Adrenal gland (tissue), 9 donors: ENCODE measurements at regions not wholly inside any gene's neighbourhood (a gene's known extent, or its start where the extent isn't known, plus 50 kb on each side); places are given as distances from the start of the nearest gene placed in this dataset.

Experiments used
- DNase-seq, 7 donors: peaks; one replicate each; pipeline ENCODE4 v3.0.0-alpha.2; 2019 to 2020
- H3K27ac ChIP-seq, 5 donors: fragments of 200-600 bp; sonication (generic) in 4 of 5; 1 replicate in 3 of 5; 2 replicates in 2 of 5; pipeline versions ENCODE4 v1.5.1 to v1.8.0; 2016 to 2020; ENCODE audit warnings: mild to moderate bottlenecking in 1 of 5
- H3K27me3 ChIP-seq: fragments of 200-600 bp; 2 replicates; pipeline ENCODE4 v1.8.0; 2021
- H3K36me3 ChIP-seq, 2 donors: fragments of 200-600 bp; replicated peaks in 1 of 2; 1 replicate in 1 of 2; 2 replicates in 1 of 2; pipeline versions ENCODE4 v1.5.1 to v1.8.0; 2018 to 2022
- H3K4me1 ChIP-seq, 2 donors: fragments of 200-600 bp; replicated peaks in 1 of 2; 1 replicate in 1 of 2; 2 replicates in 1 of 2; pipeline versions ENCODE4 v1.5.1 to v1.8.0; 2018 to 2021
- H3K4me3 ChIP-seq, 4 donors: fragments of 200-600 bp; sonication (generic) in 3 of 4; one replicate each; pipeline ENCODE4 v1.5.1; 2016 to 2018
- H3K9me3 ChIP-seq, 3 donors: fragments of 200-600 bp; sonication (generic) in 1 of 3; replicated peaks in 1 of 3; 1 replicate in 2 of 3; 2 replicates in 1 of 3; pipeline versions ENCODE4 v1.5.1 to v1.8.0; 2016 to 2021
- POLR2A ChIP-seq, 2 donors: fragments of 450-650 bp; IDR thresholded peaks; one replicate each; pipeline ENCODE4 v1.6.1; 2017; ENCODE audit warnings: antibody characterized with exemption in 2 of 2, mild to moderate bottlenecking in 2 of 2, moderate library complexity in 1 of 2
- WGBS, 4 donors: extraction: QIAGEN DNeasy Blood & Tissue Kit in 2 of 4; methylation state at CpG; one replicate each; pipeline versions ENCODE4 v1.1.5 to v1.1.7; 2013 to 2017; 5-methylcytosine and 5-hydroxymethylcytosine counted together
- intact Hi-C, 2 donors: fragments of 100-400 bp; cut with DNase I; formaldehyde crosslinking; loops; one replicate each; pipeline versions ENCODE4 v1.14.1 to v1.15.0; 2022 to 2023
- TF ChIP-seq, protein P1 (sequence below), 6 experiments: fragments of 450-650 bp in 4 of 6; fragments of 200-600 bp in 2 of 6; sonication (generic) in 1 of 6; IDR thresholded peaks; 1 replicate in 5 of 6; 2 replicates in 1 of 6; pipeline versions ENCODE4 v1.5.1 to v1.8.0; 2016 to 2021; ENCODE audit warnings: antibody characterized with exemption in 6 of 6, mild to moderate bottlenecking in 2 of 6, moderate library complexity in 1 of 6
- donor health status: healthy with polysubstance abuse.
- donor health status: Bipolar disorder and iron deficiency.
- donor health status: DM: yes; HTN: yes; CAD: no.
- donor health status: DM: no; HTN: no; CAD: no.
- donor health status: DM: no; HTN: no; CAD: no.

DNA sequence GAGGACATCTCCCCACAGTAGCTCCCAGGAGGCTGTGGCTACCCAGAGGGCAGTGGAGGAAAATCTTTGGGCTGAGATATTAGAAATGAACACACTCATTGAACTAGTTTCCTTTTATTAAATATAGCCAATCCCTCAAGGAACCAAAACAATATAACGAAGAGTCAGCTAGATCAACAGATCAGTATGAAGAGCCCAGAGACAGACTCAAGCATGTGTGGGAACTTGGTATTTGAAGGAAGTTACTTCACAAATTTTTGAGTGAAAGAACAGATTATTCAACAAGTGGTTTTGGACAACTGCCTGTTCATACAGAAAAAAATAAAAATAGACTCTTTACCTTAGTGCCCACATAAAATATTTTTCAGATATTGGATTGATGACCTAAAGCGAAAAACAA lies 183.6 kb upstream of the PMFBP1 start:
- Histone ChIP-seq H3K36me3 (no peaks in the 10 kb centered on the region), H3K9me3 (no peaks in the 10 kb centered on the region), H3K4me3 (no peak overlapping the region), H3K27me3 (no peaks in the 10 kb centered on the region), H3K4me1 (no peaks in the 10 kb centered on the region), H3K27ac (no peak overlapping the region)
- no peak for DNase-seq
- TF ChIP-seq, protein P1, sequence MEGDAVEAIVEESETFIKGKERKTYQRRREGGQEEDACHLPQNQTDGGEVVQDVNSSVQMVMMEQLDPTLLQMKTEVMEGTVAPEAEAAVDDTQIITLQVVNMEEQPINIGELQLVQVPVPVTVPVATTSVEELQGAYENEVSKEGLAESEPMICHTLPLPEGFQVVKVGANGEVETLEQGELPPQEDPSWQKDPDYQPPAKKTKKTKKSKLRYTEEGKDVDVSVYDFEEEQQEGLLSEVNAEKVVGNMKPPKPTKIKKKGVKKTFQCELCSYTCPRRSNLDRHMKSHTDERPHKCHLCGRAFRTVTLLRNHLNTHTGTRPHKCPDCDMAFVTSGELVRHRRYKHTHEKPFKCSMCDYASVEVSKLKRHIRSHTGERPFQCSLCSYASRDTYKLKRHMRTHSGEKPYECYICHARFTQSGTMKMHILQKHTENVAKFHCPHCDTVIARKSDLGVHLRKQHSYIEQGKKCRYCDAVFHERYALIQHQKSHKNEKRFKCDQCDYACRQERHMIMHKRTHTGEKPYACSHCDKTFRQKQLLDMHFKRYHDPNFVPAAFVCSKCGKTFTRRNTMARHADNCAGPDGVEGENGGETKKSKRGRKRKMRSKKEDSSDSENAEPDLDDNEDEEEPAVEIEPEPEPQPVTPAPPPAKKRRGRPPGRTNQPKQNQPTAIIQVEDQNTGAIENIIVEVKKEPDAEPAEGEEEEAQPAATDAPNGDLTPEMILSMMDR (IDR thresholded peaks at IDR 0.05): no peak
- TF ChIP-seq POLR2A (IDR thresholded peaks at IDR 0.05): no peak
- intact Hi-C loops: no loop called here
- 87 to 91% (median 89%) methylated on average over 2 of the region's 2 CpGs for WGBS, 4 donors

GRCh38 chr16:72349719-72350118 lies 177.8 kb upstream of the PMFBP1 start:
- no peaks in the 10 kb centered on the region for H3K36me3 ChIP-seq
- no peaks in the 10 kb centered on the region for H3K4me1 ChIP-seq
- no peaks in the 10 kb centered on the region for H3K27me3 ChIP-seq
- DNase-seq: no peak
- intact Hi-C loops: no loop called here
- H3K9me3 ChIP-seq: no peaks in the 10 kb centered on the region
- H3K4me3 ChIP-seq: no peak overlapping the region
- H3K27ac ChIP-seq: no peak overlapping the region
- no peak for TF ChIP-seq POLR2A (IDR thresholded peaks at IDR 0.05)
- TF ChIP-seq, protein P1 (IDR thresholded peaks at IDR 0.05): no peak
- WGBS, 4 donors: 86 to 93% (median 89%) methylated on average over 3 of the region's 3 CpGs

DNA sequence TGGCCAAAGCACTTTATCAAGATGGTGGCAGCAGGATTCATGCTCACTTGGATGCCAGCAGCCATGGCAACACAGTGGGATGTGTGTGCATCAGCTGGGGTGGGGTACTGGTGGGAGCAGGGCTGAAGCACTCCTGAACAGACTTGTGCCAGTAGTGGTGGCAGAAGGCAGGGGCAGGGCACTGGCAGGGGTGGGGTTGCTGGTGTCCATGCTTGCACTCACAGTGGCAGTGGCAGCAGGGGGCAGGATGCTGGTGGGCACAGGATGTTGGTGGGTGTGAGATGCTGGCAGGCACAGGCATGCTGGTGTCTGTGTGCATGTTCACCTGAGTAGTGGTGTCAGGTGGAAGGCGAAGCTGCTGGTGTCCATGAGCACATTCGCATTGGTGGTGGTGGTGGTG lies 161.0 kb upstream of the PMFBP1 start:
- H3K9me3 ChIP-seq: no peaks in the 10 kb centered on the region
- TF ChIP-seq POLR2A (IDR thresholded peaks at IDR 0.05): no peak
- TF ChIP-seq, protein P1 (IDR thresholded peaks at IDR 0.05): no peak
- no peak overlapping the region for H3K27ac ChIP-seq
- intact Hi-C loops: no loop called here
- no peaks in the 10 kb centered on the region for H3K4me1 ChIP-seq
- no peaks in the 10 kb centered on the region for H3K36me3 ChIP-seq
- no peak for DNase-seq
- H3K27me3 ChIP-seq: no peaks in the 10 kb centered on the region
- WGBS, 4 donors: 86 to 100% (median 99%) methylated on average over 2 of the region's 2 CpGs
- H3K4me3 ChIP-seq: no peak overlapping the region

DNA sequence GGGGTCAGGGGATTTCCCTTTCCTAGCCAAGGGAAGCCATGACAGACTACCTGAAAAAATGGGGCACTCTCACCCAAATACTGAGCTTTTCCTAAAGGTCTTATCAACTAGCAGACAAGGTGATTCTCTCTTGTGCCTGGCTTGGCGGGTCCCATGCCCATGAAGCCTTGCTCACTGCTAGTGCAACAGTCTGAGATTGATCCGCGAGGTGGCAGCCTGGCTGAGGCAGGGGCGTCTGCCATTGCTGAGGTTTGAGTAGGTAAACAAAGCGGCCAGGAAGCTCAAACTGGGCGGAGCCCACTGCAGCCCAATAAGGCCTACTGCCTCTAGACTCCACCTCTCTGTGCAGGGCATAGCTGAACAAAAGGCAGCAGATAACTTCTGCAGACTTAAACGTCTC lies 152.6 kb upstream of the PMFBP1 start:
- 87 to 92% (median 89%) methylated on average over 5 to 7 of the region's 7 CpGs for WGBS, 4 donors
- intact Hi-C loops: no loop called here
- TF ChIP-seq POLR2A (IDR thresholded peaks at IDR 0.05): no peak
- TF ChIP-seq, protein P1 (IDR thresholded peaks at IDR 0.05): no peak
- no peaks in the 10 kb centered on the region for H3K27me3 ChIP-seq
- H3K4me1 ChIP-seq: no peaks in the 10 kb centered on the region
- no peak overlapping the region for H3K4me3 ChIP-seq
- no peak for DNase-seq
- no peaks in the 10 kb centered on the region for H3K9me3 ChIP-seq
- H3K27ac ChIP-seq: no peak overlapping the region
- no peaks in the 10 kb centered on the region for H3K36me3 ChIP-seq
